ENCODE measurements at regions not wholly inside any gene's neighbourhood (a gene's known extent, or its start where the extent isn't known, plus 50 kb on each side); places are given as distances from the start of the nearest gene placed in this dataset.

- TF ChIP-seq, protein P1, sequence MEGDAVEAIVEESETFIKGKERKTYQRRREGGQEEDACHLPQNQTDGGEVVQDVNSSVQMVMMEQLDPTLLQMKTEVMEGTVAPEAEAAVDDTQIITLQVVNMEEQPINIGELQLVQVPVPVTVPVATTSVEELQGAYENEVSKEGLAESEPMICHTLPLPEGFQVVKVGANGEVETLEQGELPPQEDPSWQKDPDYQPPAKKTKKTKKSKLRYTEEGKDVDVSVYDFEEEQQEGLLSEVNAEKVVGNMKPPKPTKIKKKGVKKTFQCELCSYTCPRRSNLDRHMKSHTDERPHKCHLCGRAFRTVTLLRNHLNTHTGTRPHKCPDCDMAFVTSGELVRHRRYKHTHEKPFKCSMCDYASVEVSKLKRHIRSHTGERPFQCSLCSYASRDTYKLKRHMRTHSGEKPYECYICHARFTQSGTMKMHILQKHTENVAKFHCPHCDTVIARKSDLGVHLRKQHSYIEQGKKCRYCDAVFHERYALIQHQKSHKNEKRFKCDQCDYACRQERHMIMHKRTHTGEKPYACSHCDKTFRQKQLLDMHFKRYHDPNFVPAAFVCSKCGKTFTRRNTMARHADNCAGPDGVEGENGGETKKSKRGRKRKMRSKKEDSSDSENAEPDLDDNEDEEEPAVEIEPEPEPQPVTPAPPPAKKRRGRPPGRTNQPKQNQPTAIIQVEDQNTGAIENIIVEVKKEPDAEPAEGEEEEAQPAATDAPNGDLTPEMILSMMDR (IDR thresholded peaks at IDR 0.05): no peak
- no peak for TF ChIP-seq EP300 (IDR thresholded peaks at IDR 0.05)
- TF ChIP-seq POLR2A (IDR thresholded peaks at IDR 0.05; ENCODE audit: low read depth): no peak
- no peak for TF ChIP-seq POLR2AphosphoS5 (IDR thresholded peaks at IDR 0.05)
These were observed 59.7 kb upstream of the KCNJ3 start for GRCh38 chr2:154638783-154639182.

Measured in esophagus muscularis mucosa (tissue), 4 donors.